ENCODE measurements at regions not wholly inside any gene's neighbourhood (a gene's known extent, or its start where the extent isn't known, plus 50 kb on each side); places are given as distances from the start of the nearest gene placed in this dataset.

DNA sequence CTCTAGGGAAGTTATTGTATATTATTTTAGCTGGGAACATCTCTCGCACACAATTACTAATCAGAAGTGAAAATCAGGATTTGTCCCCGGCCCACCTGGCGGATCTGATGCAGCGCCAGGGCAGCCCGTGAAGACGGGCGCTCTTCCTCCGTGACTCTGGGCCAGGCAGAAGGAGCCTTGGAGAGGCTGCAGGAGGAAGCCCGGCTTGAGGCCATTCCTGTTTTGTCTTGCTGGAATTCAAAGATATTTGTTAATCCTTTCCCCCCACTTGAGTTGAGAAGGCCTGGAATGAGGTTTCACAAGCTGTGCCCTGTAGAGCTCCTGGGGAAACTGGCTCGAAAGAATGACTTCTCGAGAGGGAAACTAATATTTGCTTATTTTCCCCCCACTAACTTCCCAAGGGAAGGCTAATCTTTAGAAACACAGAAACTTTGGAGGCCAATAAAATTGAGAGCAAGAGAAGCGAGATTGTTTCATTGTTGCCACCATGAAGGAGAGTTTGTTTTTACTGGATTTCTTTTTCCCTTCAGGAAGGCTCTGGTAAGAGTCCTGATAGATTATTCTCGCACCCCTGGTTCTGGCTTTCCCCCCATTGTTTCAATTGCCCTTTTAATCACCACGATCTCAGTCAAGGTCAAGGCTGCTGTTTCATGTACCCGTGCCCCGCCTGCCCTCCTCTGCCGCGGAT is 92.8 kb upstream of the SEPTIN5 start:
- H3K27me3 ChIP-seq (ENCODE audit: control insufficient read depth, insufficient read depth, low read length): no peaks in the 10 kb centered on the region
- H3K9me3 ChIP-seq (ENCODE audit: control insufficient read depth, low read length): no peaks in the 10 kb centered on the region
- no peak overlapping the region for H3K9ac ChIP-seq
- no peak overlapping the region for H2AFZ ChIP-seq
- H3K36me3 ChIP-seq (ENCODE audit: control insufficient read depth, insufficient read depth, low read length): no peaks in the 10 kb centered on the region
- peaks cover 8% of the 10 kb centered on the region for H3K4me1 ChIP-seq
- no peaks in the 10 kb centered on the region for H3K79me2 ChIP-seq
- H3K27ac ChIP-seq: no peak overlapping the region
- no peak overlapping the region for H3K4me3 ChIP-seq (ENCODE audit: low read depth, low read length)
- no peak for TF ChIP-seq CTCF (IDR thresholded peaks at IDR 0.05)
- no peak overlapping the region for H3K4me2 ChIP-seq (ENCODE audit: low read length)

- Histone ChIP-seq H3K27me3 (ENCODE audit: control insufficient read depth, insufficient read depth, low read length) (no peaks in the 10 kb centered on the region), H3K79me2 (no peaks in the 10 kb centered on the region), H3K4me3 (ENCODE audit: low read depth, low read length) (no peak overlapping the region), H3K4me2 (ENCODE audit: low read length) (no peak overlapping the region), H2AFZ (no peak overlapping the region), H3K9ac (no peak overlapping the region), H3K36me3 (ENCODE audit: control insufficient read depth, insufficient read depth, low read length) (no peaks in the 10 kb centered on the region), H3K4me1 (peaks cover 4% of the 10 kb centered on the region), H3K9me3 (ENCODE audit: control insufficient read depth, low read length) (no peaks in the 10 kb centered on the region), H3K27ac (no peak overlapping the region)
- no peak for TF ChIP-seq CTCF (IDR thresholded peaks at IDR 0.05)
Measured at GRCh38 chr22:19622061-19622441, 92.3 kb upstream of the SEPTIN5 start.

DNA sequence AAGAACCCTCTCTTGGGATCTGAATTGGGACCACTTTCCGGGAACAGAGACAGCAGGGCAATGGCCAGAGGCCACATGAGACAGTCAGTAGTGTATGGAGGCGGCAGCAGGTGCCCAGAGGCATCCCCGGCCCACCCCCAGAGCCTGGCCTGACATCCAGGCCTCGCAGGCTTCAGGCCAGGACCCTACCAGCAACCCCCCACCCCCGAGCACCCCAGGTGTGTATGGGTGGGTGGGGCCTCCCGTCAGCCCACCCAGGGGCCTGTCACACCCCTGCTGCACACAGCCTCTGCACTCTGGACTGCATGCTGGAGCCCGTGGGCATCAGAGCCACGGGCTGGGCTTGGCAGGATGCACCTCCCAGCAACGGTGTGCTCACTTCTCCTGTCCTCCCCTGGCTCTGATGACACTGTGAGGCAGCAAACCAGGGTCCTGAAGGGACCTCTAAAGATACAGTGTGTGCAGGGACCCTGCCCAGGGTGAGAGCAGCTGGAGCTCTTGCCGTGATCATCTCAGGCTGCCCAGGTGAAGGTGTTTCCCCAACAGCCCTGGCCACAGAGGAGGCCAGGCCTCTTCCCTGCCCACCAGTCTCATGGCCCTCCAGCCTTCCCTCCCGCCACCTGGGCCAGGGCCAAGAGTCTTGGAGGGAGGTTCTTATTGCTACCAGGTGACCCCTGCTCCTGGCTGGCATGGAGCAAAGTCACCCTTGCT is 88.8 kb upstream of the SEPTIN5 start:
- H3K79me2 ChIP-seq: no peaks in the 10 kb centered on the region
- H3K27ac ChIP-seq: no peak overlapping the region
- no peak for TF ChIP-seq CTCF (IDR thresholded peaks at IDR 0.05)
- H3K4me3 ChIP-seq (ENCODE audit: low read depth, low read length): no peak overlapping the region
- H3K9ac ChIP-seq: no peak overlapping the region
- no peak overlapping the region for H2AFZ ChIP-seq
- no peaks in the 10 kb centered on the region for H3K36me3 ChIP-seq (ENCODE audit: control insufficient read depth, insufficient read depth, low read length)
- no peaks in the 10 kb centered on the region for H3K4me1 ChIP-seq
- no peaks in the 10 kb centered on the region for H3K27me3 ChIP-seq (ENCODE audit: control insufficient read depth, insufficient read depth, low read length)
- H3K4me2 ChIP-seq (ENCODE audit: low read length): no peak overlapping the region
- H3K9me3 ChIP-seq (ENCODE audit: control insufficient read depth, low read length): no peaks in the 10 kb centered on the region

DNA sequence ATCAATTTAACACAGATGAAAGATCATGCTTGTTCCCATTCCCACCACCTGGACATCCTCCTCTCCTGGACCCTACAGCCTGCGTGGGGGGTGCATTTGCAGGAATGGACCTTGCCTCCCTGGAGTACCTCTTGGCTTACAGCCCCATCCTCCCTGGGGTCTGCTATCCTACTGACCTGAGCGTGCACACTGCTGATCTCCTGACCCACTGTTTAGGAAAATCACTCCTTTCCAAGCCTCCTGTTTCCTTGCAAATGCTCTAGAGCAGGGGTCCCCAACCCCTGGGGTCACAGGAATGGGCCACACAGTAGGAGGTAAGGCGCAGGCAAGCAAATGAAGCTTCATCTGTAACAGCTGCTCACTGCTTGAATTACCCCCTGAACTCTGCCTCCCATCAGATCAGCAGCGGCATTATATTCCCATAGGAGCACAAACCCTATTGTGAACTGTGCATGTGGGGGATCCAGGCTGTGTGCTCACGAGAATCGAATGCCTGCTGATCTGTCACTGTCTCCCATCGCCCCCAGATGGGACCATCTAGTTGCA is 88.2 kb upstream of the SEPTIN5 start:
- Histone ChIP-seq H3K4me1 (no peaks in the 10 kb centered on the region), H3K9ac (no peak overlapping the region), H3K27ac (no peak overlapping the region), H3K4me2 (ENCODE audit: low read length) (no peak overlapping the region), H3K4me3 (ENCODE audit: low read depth, low read length) (no peak overlapping the region), H2AFZ (no peak overlapping the region), H3K9me3 (ENCODE audit: control insufficient read depth, low read length) (no peaks in the 10 kb centered on the region), H3K27me3 (ENCODE audit: control insufficient read depth, insufficient read depth, low read length) (no peaks in the 10 kb centered on the region), H3K36me3 (ENCODE audit: control insufficient read depth, insufficient read depth, low read length) (no peaks in the 10 kb centered on the region), H3K79me2 (no peaks in the 10 kb centered on the region)
- no peak for TF ChIP-seq CTCF (IDR thresholded peaks at IDR 0.05)

Measured in parathyroid adenoma (tissue), 2 donors.